ENCODE measurements at regions not wholly inside any gene's neighbourhood (a gene's known extent, or its start where the extent isn't known, plus 50 kb on each side); places are given as distances from the start of the nearest gene placed in this dataset.

DNA sequence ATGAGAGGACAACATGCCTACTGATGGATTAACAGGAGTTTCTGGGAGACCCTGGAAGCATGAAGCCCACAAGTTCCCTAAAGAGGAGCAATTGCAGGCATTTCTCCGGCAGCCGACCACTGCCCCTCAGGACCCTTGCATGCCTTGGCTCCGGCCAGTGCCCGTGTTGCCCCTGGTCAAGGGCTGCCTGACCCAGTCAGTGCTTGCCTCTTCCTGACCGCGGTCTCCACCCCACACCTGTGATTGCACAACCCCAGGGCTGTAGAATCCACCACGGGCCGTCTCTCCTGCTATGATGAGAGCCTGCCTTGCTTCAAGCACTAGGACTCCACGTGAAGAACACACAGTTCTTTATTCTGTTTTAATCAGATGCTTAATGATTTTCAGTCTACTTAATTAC is 127.5 kb downstream of the GLI2 start:
- TF ChIP-seq, protein P1, sequence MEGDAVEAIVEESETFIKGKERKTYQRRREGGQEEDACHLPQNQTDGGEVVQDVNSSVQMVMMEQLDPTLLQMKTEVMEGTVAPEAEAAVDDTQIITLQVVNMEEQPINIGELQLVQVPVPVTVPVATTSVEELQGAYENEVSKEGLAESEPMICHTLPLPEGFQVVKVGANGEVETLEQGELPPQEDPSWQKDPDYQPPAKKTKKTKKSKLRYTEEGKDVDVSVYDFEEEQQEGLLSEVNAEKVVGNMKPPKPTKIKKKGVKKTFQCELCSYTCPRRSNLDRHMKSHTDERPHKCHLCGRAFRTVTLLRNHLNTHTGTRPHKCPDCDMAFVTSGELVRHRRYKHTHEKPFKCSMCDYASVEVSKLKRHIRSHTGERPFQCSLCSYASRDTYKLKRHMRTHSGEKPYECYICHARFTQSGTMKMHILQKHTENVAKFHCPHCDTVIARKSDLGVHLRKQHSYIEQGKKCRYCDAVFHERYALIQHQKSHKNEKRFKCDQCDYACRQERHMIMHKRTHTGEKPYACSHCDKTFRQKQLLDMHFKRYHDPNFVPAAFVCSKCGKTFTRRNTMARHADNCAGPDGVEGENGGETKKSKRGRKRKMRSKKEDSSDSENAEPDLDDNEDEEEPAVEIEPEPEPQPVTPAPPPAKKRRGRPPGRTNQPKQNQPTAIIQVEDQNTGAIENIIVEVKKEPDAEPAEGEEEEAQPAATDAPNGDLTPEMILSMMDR (IDR thresholded peaks at IDR 0.05), result no peak
- no peak for TF ChIP-seq POLR2A (IDR thresholded peaks at IDR 0.05)
- TF ChIP-seq EP300 (IDR thresholded peaks at IDR 0.05; ENCODE audit: low read depth), result no peak
